Activated CD4-positive, alpha-beta memory T cell treated with anti-CD3 and anti-CD28 coated beads for 36 hours (primary cell): ENCODE measurements at regions not wholly inside any gene's neighbourhood (a gene's known extent, or its start where the extent isn't known, plus 50 kb on each side); places are given as distances from the start of the nearest gene placed in this dataset.
"Not testable (repeated sequence)": the region's sequence is repeated elsewhere in the genome, so short reads cannot be mapped to it uniquely, and the experiment has no call there.

Experiments
- CTCF ChIA-PET: fragments of 350-600 bp; sonication (Branson Sonifier 250); formaldehyde crosslinking; loops from one replicate; lab custom pipeline; 2021; ENCODE audit warnings: antibody characterized with exemption, inconsistent platforms; lab: Charles Lee
- POLR2A ChIA-PET: fragments of 350-600 bp; sonication (Branson Sonifier 250); formaldehyde crosslinking; loops from one replicate; lab custom pipeline; 2021; ENCODE audit warnings: antibody characterized with exemption; lab: Charles Lee
- DNase-seq: peaks from one replicate; pipeline ENCODE4 v3.0.0-alpha.2; 2020
- H3K27ac Mint-ChIP-seq: one replicate; pipeline ENCODE4 v1.8.0; 2021; ENCODE audit warnings: mixed read lengths
- H3K27me3 Mint-ChIP-seq: one replicate; pipeline ENCODE4 v1.8.0; 2021; ENCODE audit warnings: mixed read lengths
- H3K36me3 Mint-ChIP-seq: one replicate; pipeline ENCODE4 v1.8.0; 2021; ENCODE audit warnings: mixed read lengths
- H3K4me1 Mint-ChIP-seq: one replicate; pipeline ENCODE4 v1.8.0; 2021; ENCODE audit warnings: low read depth, mixed read lengths
- H3K4me3 Mint-ChIP-seq: one replicate; pipeline ENCODE4 v1.8.0; 2021; ENCODE audit warnings: mild to moderate bottlenecking, mixed read lengths
- H3K9me3 Mint-ChIP-seq: one replicate; pipeline ENCODE4 v1.8.0; 2021; ENCODE audit warnings: mixed read lengths
- intact Hi-C: fragments of 100-400 bp; cut with micrococcal nuclease; formaldehyde crosslinking; loops from one replicate; pipeline ENCODE4 v1.15.1; 2023

DNA sequence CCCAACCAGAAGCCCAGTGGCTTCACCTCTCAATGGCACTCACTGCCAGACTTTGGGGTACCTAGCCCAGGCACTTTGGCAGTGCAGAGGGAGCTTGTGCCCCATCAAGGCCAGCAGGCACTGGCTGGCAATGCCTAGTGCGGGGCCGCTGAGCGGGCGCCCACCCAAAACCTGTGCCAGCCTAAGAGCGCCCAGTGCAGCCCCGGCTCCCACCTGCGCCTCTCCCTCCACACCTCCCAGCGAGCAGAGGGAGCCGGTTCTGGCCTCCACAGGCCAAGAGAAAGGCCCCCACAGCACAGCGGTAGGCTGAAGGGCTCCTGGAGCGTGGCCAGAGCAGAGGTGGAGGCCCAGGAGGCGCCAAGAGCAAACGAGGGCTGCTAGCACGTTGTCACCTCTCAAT, 930.8 kb downstream of the IPMK start:
- POLR2A ChIA-PET = no interaction called here
- no peaks in the 10 kb centered on the region for H3K36me3 Mint-ChIP-seq
- H3K27ac Mint-ChIP-seq = no peak overlapping the region
- CTCF ChIA-PET = no interaction called here
- no peak for DNase-seq
- H3K4me1 Mint-ChIP-seq = no peaks in the 10 kb centered on the region
- H3K27me3 Mint-ChIP-seq = no peaks in the 10 kb centered on the region
- intact Hi-C loops = no loop called here
- no peak overlapping the region for H3K4me3 Mint-ChIP-seq
- no peaks in the 10 kb centered on the region for H3K9me3 Mint-ChIP-seq

GRCh38 chr10:57336341-57336740, 931.4 kb downstream of the IPMK start:
- CTCF ChIA-PET = no interaction called here
- H3K27ac Mint-ChIP-seq = no peak overlapping the region
- intact Hi-C loops = no loop called here

DNA sequence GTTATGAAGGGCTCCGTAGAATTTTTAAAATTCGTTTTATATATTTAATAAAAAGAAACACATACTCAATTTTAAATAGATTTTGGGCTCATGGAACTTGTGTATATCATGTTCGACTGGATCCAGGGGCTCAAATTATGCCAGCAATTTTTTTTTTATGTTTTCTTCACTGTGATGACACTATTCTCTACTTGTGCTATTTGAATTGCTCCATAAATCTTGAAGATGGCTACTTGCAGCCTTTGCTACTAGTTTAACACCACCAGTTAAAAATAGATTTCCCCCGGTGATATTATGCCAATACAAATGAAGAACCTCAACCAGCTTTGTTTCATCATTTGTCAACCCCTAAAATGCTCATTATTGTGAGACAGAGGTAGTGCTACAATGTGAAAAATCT, 933.2 kb downstream of the IPMK start:
- intact Hi-C loops = no loop called here
- no peak for DNase-seq
- Mint-ChIP-seq H3K27ac (no peak overlapping the region), H3K9me3 (no peaks in the 10 kb centered on the region), H3K4me1 (no peaks in the 10 kb centered on the region), H3K4me3 (no peak overlapping the region), H3K36me3 (no peaks in the 10 kb centered on the region), H3K27me3 (no peaks in the 10 kb centered on the region)
- ChIA-PET CTCF (no interaction called here), POLR2A (no interaction called here)

More at GRCh38 chr10:57336341-57336740, 931.4 kb downstream of the IPMK start:
- no peaks in the 10 kb centered on the region for H3K9me3 Mint-ChIP-seq
- H3K27me3 Mint-ChIP-seq = no peaks in the 10 kb centered on the region
- no peaks in the 10 kb centered on the region for H3K4me1 Mint-ChIP-seq
- no peak for DNase-seq
- H3K4me3 Mint-ChIP-seq = no peak overlapping the region
- no peaks in the 10 kb centered on the region for H3K36me3 Mint-ChIP-seq
- POLR2A ChIA-PET = no interaction called here

DNA sequence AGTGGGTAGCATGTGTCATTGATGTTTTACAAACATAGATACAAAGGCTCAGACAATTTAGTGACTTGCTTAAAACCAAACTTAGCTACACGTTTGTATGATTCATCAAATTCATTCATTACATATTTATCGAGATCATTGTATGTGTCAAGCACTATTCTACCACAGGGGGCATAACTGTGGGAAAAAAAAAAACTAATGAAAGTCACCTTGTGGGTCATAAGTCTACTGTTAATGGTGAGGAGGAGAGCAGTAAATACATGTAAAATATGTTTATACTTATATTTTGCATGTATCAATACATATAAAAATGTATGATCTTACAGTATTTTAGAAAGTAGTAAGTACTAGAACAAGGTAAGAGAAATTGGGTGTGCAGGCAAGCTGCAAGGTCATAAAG, 933.8 kb downstream of the IPMK start:
- H3K9me3 Mint-ChIP-seq = no peaks in the 10 kb centered on the region

DNA sequence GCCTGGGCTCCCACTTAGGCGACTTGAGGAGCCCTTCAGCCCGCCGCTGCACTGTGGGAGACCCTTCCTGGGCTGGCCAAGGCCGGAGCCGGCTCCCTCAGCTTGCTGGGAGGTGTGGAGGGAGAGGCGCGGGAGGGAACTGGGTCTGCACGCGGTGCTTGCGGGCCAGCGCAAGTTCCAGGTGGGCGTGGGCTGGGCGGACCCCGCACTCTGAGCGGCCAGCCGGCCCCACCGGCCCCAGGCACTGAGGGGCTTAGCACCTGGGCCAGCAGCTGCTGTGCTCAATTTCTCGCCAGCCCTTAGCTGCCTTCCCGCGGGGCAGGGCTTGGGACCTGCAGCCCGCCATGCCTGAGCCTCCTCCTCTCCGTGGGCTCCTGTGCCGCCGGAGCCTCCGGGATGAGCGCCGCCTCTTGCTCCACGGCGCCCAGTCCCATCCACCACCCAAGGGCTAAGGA, 946.3 kb downstream of the IPMK start:
- H3K27ac Mint-ChIP-seq, DNase-seq, H3K36me3 Mint-ChIP-seq, H3K4me1 Mint-ChIP-seq, H3K4me3 Mint-ChIP-seq, H3K9me3 Mint-ChIP-seq, intact Hi-C loops, CTCF ChIA-PET, H3K27me3 Mint-ChIP-seq, POLR2A ChIA-PET: not testable (repeated sequence)

More for the DNA sequence above, 933.8 kb downstream of the IPMK start:
- no peaks in the 10 kb centered on the region for H3K27me3 Mint-ChIP-seq
- POLR2A ChIA-PET = no interaction called here
- no peaks in the 10 kb centered on the region for H3K36me3 Mint-ChIP-seq
- no peak overlapping the region for H3K27ac Mint-ChIP-seq
- CTCF ChIA-PET = interaction anchor here (0.6 kb wide), 1 partner anchor 864 kb away, joined by 3 read pairs; no protein-coding TSS in a partner anchor
- H3K4me3 Mint-ChIP-seq = no peak overlapping the region
- no peaks in the 10 kb centered on the region for H3K4me1 Mint-ChIP-seq
- intact Hi-C loops = no loop called here
- DNase-seq = no peak

DNA sequence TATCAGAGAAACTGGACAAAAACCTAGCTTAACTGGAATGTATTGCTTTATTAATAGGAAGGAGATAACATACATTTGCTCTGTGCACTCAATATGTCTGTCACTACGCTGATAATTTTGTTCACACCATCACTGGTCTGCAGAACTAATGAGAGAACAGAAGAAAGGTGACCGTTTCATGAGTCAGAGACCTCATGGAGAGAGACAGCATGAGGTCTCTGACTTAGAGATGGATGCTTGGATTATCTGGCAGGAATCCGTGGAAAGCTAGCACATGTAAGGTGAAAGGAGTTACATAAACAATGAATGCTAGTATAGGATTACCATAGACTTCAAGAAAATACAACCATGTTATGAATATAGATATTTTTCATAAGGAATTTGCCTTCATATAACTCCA, 947.3 kb downstream of the IPMK start:
- no peak for DNase-seq
- Mint-ChIP-seq H3K9me3 (no peaks in the 10 kb centered on the region), H3K4me3 (no peak overlapping the region), H3K4me1 (no peaks in the 10 kb centered on the region), H3K36me3 (no peaks in the 10 kb centered on the region), H3K27me3 (no peaks in the 10 kb centered on the region), H3K27ac (no peak overlapping the region)
- ChIA-PET POLR2A (no interaction called here), CTCF (no interaction called here)
- intact Hi-C loops = no loop called here

GRCh38 chr10:57314046-57314445, 953.0 kb upstream of the ZWINT start:
- Mint-ChIP-seq H3K4me1 (no peaks in the 10 kb centered on the region), H3K9me3 (no peaks in the 10 kb centered on the region), H3K27ac (no peak overlapping the region), H3K4me3 (no peak overlapping the region), H3K36me3 (no peaks in the 10 kb centered on the region), H3K27me3 (no peaks in the 10 kb centered on the region)
- ChIA-PET POLR2A (no interaction called here), CTCF (no interaction called here)
- intact Hi-C loops = no loop called here
- no peak for DNase-seq

GRCh38 chr10:57303566-57303965, 942.5 kb upstream of the ZWINT start:
- no peaks in the 10 kb centered on the region for H3K36me3 Mint-ChIP-seq
- CTCF ChIA-PET = no interaction called here
- no peaks in the 10 kb centered on the region for H3K27me3 Mint-ChIP-seq
- DNase-seq = no peak
- H3K27ac Mint-ChIP-seq = no peak overlapping the region
- H3K4me1 Mint-ChIP-seq = no peaks in the 10 kb centered on the region
- no peak overlapping the region for H3K4me3 Mint-ChIP-seq
- H3K9me3 Mint-ChIP-seq = peaks cover 4% of the 10 kb centered on the region
- POLR2A ChIA-PET = no interaction called here
- intact Hi-C loops = no loop called here

DNA sequence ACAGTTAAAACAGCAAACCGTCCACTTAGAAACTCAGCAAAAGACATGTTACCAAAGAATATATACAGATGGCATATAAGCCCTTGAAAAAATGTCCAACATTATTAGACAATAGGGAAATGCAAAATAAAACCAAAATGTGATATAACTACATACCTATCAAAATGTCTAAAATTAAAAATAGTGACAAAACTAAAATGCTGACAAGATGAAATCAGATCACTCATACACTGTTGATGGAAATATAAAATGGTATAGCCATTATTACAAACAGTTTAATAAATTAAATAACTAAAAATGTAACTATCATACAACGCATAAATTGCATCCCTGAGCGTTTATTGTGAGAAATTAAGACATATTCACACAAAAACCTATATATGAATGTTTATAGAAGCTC, 939.7 kb upstream of the ZWINT start:
- no peaks in the 10 kb centered on the region for H3K4me1 Mint-ChIP-seq
- no peak overlapping the region for H3K4me3 Mint-ChIP-seq
- ChIA-PET CTCF (interaction anchor here (0.6 kb wide), 1 partner anchor 1271 kb away, joined by 3 read pairs; no protein-coding TSS in a partner anchor), POLR2A (no interaction called here)
- H3K9me3 Mint-ChIP-seq = peaks cover 2% of the 10 kb centered on the region
- H3K27me3 Mint-ChIP-seq = no peaks in the 10 kb centered on the region
- DNase-seq = no peak
- intact Hi-C loops = no loop called here
- no peak overlapping the region for H3K27ac Mint-ChIP-seq
- no peaks in the 10 kb centered on the region for H3K36me3 Mint-ChIP-seq

GRCh38 chr10:57294698-57295097, 933.6 kb upstream of the ZWINT start:
- H3K9me3 Mint-ChIP-seq = peaks cover 8% of the 10 kb centered on the region
- POLR2A ChIA-PET = no interaction called here
- H3K4me1 Mint-ChIP-seq = no peaks in the 10 kb centered on the region
- DNase-seq = no peak
- CTCF ChIA-PET = no interaction called here
- intact Hi-C loops = no loop called here
- no peak overlapping the region for H3K27ac Mint-ChIP-seq
- H3K27me3 Mint-ChIP-seq = no peaks in the 10 kb centered on the region
- H3K36me3 Mint-ChIP-seq = no peaks in the 10 kb centered on the region
- no peak overlapping the region for H3K4me3 Mint-ChIP-seq

- no peak for DNase-seq
- Mint-ChIP-seq H3K27me3 (no peaks in the 10 kb centered on the region), H3K4me1 (no peaks in the 10 kb centered on the region), H3K9me3 (peaks cover 14% of the 10 kb centered on the region), H3K36me3 (no peaks in the 10 kb centered on the region), H3K27ac (no peak overlapping the region), H3K4me3 (no peak overlapping the region)
- intact Hi-C loops = no loop called here
- CTCF ChIA-PET = no interaction called here
- POLR2A ChIA-PET = no interaction called here
These were observed 927.7 kb upstream of the ZWINT start for GRCh38 chr10:57288754-57289153.

DNA sequence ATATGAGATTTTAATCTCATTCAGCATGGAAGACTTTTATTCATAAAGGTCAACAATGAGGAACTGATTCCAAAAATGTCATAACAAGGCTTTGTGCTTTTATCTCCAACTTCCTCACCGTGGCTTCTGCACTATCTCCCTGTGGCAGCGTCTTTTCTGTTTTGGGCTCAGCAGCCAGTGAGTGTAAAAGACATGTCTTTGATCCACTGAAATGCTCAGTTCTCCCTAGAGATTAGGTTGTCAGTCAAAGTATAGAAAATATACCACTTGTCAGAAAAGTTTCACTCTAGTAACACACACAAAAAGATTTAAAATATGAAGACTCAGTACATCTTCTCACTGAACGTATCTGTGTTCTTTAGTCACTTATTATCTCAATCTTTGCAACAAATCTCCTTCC, 901.8 kb upstream of the ZWINT start:
- POLR2A ChIA-PET = no interaction called here

GRCh38 chr10:57260175-57260574, 899.1 kb upstream of the ZWINT start:
- no peaks in the 10 kb centered on the region for H3K4me1 Mint-ChIP-seq
- CTCF ChIA-PET = no interaction called here
- H3K27ac Mint-ChIP-seq = no peak overlapping the region
- H3K36me3 Mint-ChIP-seq = no peaks in the 10 kb centered on the region
- no peaks in the 10 kb centered on the region for H3K27me3 Mint-ChIP-seq
- peaks cover 10% of the 10 kb centered on the region for H3K9me3 Mint-ChIP-seq
- no peak overlapping the region for H3K4me3 Mint-ChIP-seq
- intact Hi-C loops = no loop called here
- POLR2A ChIA-PET = no interaction called here
- no peak for DNase-seq

More for the DNA sequence above, 901.8 kb upstream of the ZWINT start:
- Mint-ChIP-seq H3K4me1 (no peaks in the 10 kb centered on the region), H3K9me3 (peaks cover 10% of the 10 kb centered on the region), H3K27me3 (no peaks in the 10 kb centered on the region), H3K27ac (no peak overlapping the region), H3K4me3 (no peak overlapping the region), H3K36me3 (no peaks in the 10 kb centered on the region)
- no peak for DNase-seq
- intact Hi-C loops = no loop called here
- CTCF ChIA-PET = no interaction called here
